ENCODE measurements at regions not wholly inside any gene's neighbourhood (a gene's known extent, or its start where the extent isn't known, plus 50 kb on each side); places are given as distances from the start of the nearest gene placed in this dataset.

- H3K23me2 ChIP-seq (ENCODE audit: low read depth, low read length), result no peaks in the 10 kb centered on the region; the same call in 1 of the 2 replicates
- no peaks in the 10 kb centered on the region for H3K36me3 ChIP-seq (ENCODE audit: control insufficient read depth in 2 of 4, insufficient read depth in 4 of 4, low read length in 3 of 4)
- WGBS, 2 experiments (ENCODE audit: extremely low coverage in 1 of 2, insufficient coverage in 1 of 2, insufficient read length in 1 of 2, insufficient replicate concordance in 2 of 2, low coverage in 1 of 2, low lambda C conversion rate in 2 of 2, missing lambda C conversion rate in 1 of 2), result 64% methylated on average over 3 of the region's 3 CpGs; no CpG with 5 or more reads in 1 of the 2 experiments
- H3K23ac ChIP-seq (ENCODE audit: insufficient read length), result no peak overlapping the region
- H3K9ac ChIP-seq (replicated peaks in 1 of 4; ENCODE audit: extremely low read depth in 1 of 4, low read depth in 3 of 4, low read length in 3 of 4), result no peak overlapping the region
- CTCF ChIA-PET (ENCODE audit: partially characterized antibody), result interaction anchor here (0.8 to 1.1 kb wide), 2 partner anchors 30 to 183 kb away, joined by 3 read pairs; no protein-coding TSS in a partner anchor
- H3K27ac ChIP-seq (ENCODE audit: low read depth, low read length), result no peak overlapping the region
- DNase-seq (ENCODE audit: low read depth in 1 of 2, low spot score in 2 of 2) (no peak), FAIRE-seq (no peak)
- H2BK15ac ChIP-seq (ENCODE audit: low read length), result no peak overlapping the region
- H3K4me3 ChIP-seq (ENCODE audit: extremely low read depth in 1 of 4, insufficient read depth in 2 of 4, low read depth in 3 of 4, low read length in 4 of 4), result no peak overlapping the region
- no peaks in the 10 kb centered on the region for H3K4me1 ChIP-seq (replicated peaks in 1 of 4; ENCODE audit: control insufficient read depth in 3 of 4, insufficient read depth in 4 of 4, low read length in 3 of 4)
- H3K4ac ChIP-seq (replicated peaks; ENCODE audit: insufficient read length, low read depth, low read length), result no peak overlapping the region
- no peaks in the 10 kb centered on the region for H3K27me3 ChIP-seq (replicated peaks in 1 of 4; ENCODE audit: control insufficient read depth in 3 of 4, extremely low read depth in 1 of 4, insufficient read depth in 3 of 4, low read length in 3 of 4)
- no peak overlapping the region for H3K4me2 ChIP-seq (ENCODE audit: insufficient read depth in 1 of 2, low read depth in 2 of 2, low read length in 2 of 2)
- H3K79me1 ChIP-seq (ENCODE audit: low read depth, low read length), result no peaks in the 10 kb centered on the region
- H4K8ac ChIP-seq (ENCODE audit: extremely low read depth, insufficient read depth, low read length), result no peak overlapping the region
- no peak overlapping the region for H4K5ac ChIP-seq (ENCODE audit: insufficient read length, low read depth, low read length)
- POLR2A ChIA-PET (ENCODE audit: partially characterized antibody), result no interaction called here
- no peak overlapping the region for H4K91ac ChIP-seq (replicated peaks; ENCODE audit: insufficient read length, low read length)
- no peak overlapping the region for H3K18ac ChIP-seq (ENCODE audit: extremely low read depth, low read length)
- H2AK5ac ChIP-seq (ENCODE audit: low read depth, low read length), result no peak overlapping the region
- no peak overlapping the region for H2BK12ac ChIP-seq (ENCODE audit: low read depth, low read length)
- H3K56ac ChIP-seq (replicated peaks; ENCODE audit: insufficient read length, low read depth, low read length), result no peak overlapping the region
- no peak overlapping the region for H3K14ac ChIP-seq (ENCODE audit: insufficient read length)
- no peak overlapping the region for H2BK120ac ChIP-seq (replicated peaks; ENCODE audit: low read depth, low read length)
- H2BK5ac ChIP-seq (ENCODE audit: low read depth, low read length), result no peak overlapping the region
- H3K9me3 ChIP-seq (ENCODE audit: insufficient read depth in 2 of 2, low read depth in 1 of 2, low read length in 1 of 2), result no peaks in the 10 kb centered on the region
- H4K20me1 ChIP-seq (replicated peaks in 1 of 2; ENCODE audit: control insufficient read depth in 1 of 2, insufficient read depth in 2 of 2, low read length in 2 of 2), result no peaks in the 10 kb centered on the region
- 0 out of 2 replicates have a peak overlapping the region, but pooled peaks have one; percentile 47 for H2AFZ ChIP-seq (ENCODE audit: low read length)
- no peaks in the 10 kb centered on the region for H3K79me2 ChIP-seq (ENCODE audit: control insufficient read depth in 1 of 2, insufficient read depth in 2 of 2, low read length in 2 of 2)
- no peak overlapping the region for H2BK20ac ChIP-seq (ENCODE audit: low read length)
- TF ChIP-seq ZNF274 (IDR thresholded peaks at IDR 0.05; ENCODE audit: borderline replicate concordance, extremely low read depth, low read length), result no peak
- no peak for TF ChIP-seq SRF (IDR thresholded peaks at IDR 0.05; ENCODE audit: low read depth, low read length)
- TF ChIP-seq SP1 (IDR thresholded peaks at IDR 0.05; ENCODE audit: low read depth, low read length), result no peak
- TF ChIP-seq CTBP2 (IDR thresholded peaks at IDR 0.05; ENCODE audit: borderline replicate concordance, insufficient read depth, insufficient read length, low read length), result no peak
- no peak for TF ChIP-seq HDAC6 (IDR thresholded peaks at IDR 0.05; ENCODE audit: low read depth, low read length)
- no peak for TF ChIP-seq EZH2 (IDR thresholded peaks at IDR 0.05; ENCODE audit: low read depth, low read length, severe bottlenecking)
- no peak for TF ChIP-seq PHF8 (conservative IDR thresholded peaks at IDR 0.05; ENCODE audit: low read depth, low read length)
- TF ChIP-seq NRF1 (IDR thresholded peaks at IDR 0.05; ENCODE audit: low read depth, low read length), result no peak
- no peak for TF ChIP-seq SIX5 (IDR thresholded peaks at IDR 0.05; ENCODE audit: low read depth, low read length)
- no peak for TF ChIP-seq KDM4A (IDR thresholded peaks at IDR 0.05; ENCODE audit: low read depth, low read length, severe bottlenecking)
- no peak for TF ChIP-seq HDAC2 (IDR thresholded peaks at IDR 0.05; ENCODE audit: borderline replicate concordance in 1 of 2, low read depth in 2 of 2, low read length in 2 of 2)
- no peak for TF ChIP-seq SP2 (IDR thresholded peaks at IDR 0.05; ENCODE audit: low read length)
- no peak for TF ChIP-seq TBP (IDR thresholded peaks at IDR 0.05; ENCODE audit: low read depth, low read length)
- TF ChIP-seq SIN3A (conservative IDR thresholded peaks at IDR 0.05 in 1 of 2, IDR thresholded peaks at IDR 0.05 in 1 of 2; ENCODE audit: low read depth in 1 of 2, low read length in 2 of 2), result no peak
Measured at GRCh38 chr6:19028201-19028600, 641.1 kb downstream of the RNF144B start.

Data from H1 (cell line).